MG63 (cell line): ENCODE measurements at regions not wholly inside any gene's neighbourhood (a gene's known extent, or its start where the extent isn't known, plus 50 kb on each side); places are given as distances from the start of the nearest gene placed in this dataset.
"Not testable (repeated sequence)": the region's sequence is repeated elsewhere in the genome, so short reads cannot be mapped to it uniquely, and the experiment has no call there.

ENCODE experiments used
- DNase-seq: peaks from one replicate; pipeline ENCODE4 v3.0.0-alpha.2; 2020
- H3K27me3 ChIP-seq: fragments of 250-450 bp; sonication (Bioruptor Pico); 2 replicates; pipeline ENCODE4 v1.5.1; 2020; ENCODE audit warnings: mild to moderate bottlenecking, moderate library complexity
- H3K36me3 ChIP-seq: fragments of 250-450 bp; sonication (Bioruptor Pico); 2 replicates; pipeline ENCODE4 v1.5.1; 2020; ENCODE audit warnings: mild to moderate bottlenecking, moderate library complexity
- H3K4me3 ChIP-seq: fragments of 250-450 bp; sonication (Bioruptor Pico); 2 replicates; pipeline ENCODE4 v1.5.1; 2020; ENCODE audit warnings: mild to moderate bottlenecking, moderate library complexity
- H3K9me3 ChIP-seq: fragments of 250-450 bp; sonication (Bioruptor Pico); 2 replicates; pipeline ENCODE4 v1.5.1; 2020; ENCODE audit warnings: mild to moderate bottlenecking, moderate library complexity

- H3K9me3 ChIP-seq: no peaks in the 10 kb centered on the region
- no peaks in the 10 kb centered on the region for H3K27me3 ChIP-seq
- DNase-seq: no peak
- H3K4me3 ChIP-seq: no peak overlapping the region
- H3K36me3 ChIP-seq: no peaks in the 10 kb centered on the region
These were observed 210.3 kb downstream of the AMY1C start for GRCh38 chr1:103960045-103960444.

DNA sequence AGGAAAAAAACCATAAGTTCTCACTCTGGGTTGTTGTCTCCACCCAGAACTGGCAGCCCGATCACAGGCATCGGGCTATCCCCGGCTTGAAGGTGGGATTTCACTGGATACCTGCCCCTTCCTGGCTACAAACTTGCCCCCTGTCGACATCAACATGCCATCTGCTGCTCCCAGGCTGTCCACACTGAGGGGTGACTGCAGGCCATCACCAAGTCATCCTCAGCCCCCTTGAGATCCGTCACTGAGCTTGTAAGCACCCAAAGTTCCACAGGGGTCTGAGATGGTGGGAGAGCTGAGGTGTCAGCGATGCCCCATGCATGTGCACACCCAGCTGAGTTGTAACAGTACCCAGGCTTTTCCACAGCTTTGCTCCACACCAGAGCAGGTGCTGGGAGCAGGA, 211.0 kb downstream of the AMY1C start:
- Histone ChIP-seq H3K9me3 (no peaks in the 10 kb centered on the region), H3K36me3 (no peaks in the 10 kb centered on the region), H3K27me3 (no peaks in the 10 kb centered on the region), H3K4me3 (no peak overlapping the region)
- no peak for DNase-seq

- H3K27me3 ChIP-seq: no peaks in the 10 kb centered on the region
- no peak for DNase-seq
These were observed 237.1 kb downstream of the AMY1C start for GRCh38 chr1:103986792-103987191.

GRCh38 chr1:103997631-103998030, 247.9 kb downstream of the AMY1C start:
- Histone ChIP-seq H3K27me3 (no peaks in the 10 kb centered on the region), H3K36me3 (no peaks in the 10 kb centered on the region), H3K9me3 (no peaks in the 10 kb centered on the region), H3K4me3 (no peak overlapping the region)
- no peak for DNase-seq

More at GRCh38 chr1:103986792-103987191, 237.1 kb downstream of the AMY1C start:
- Histone ChIP-seq H3K36me3 (no peaks in the 10 kb centered on the region), H3K4me3 (no peak overlapping the region), H3K9me3 (no peaks in the 10 kb centered on the region)

DNA sequence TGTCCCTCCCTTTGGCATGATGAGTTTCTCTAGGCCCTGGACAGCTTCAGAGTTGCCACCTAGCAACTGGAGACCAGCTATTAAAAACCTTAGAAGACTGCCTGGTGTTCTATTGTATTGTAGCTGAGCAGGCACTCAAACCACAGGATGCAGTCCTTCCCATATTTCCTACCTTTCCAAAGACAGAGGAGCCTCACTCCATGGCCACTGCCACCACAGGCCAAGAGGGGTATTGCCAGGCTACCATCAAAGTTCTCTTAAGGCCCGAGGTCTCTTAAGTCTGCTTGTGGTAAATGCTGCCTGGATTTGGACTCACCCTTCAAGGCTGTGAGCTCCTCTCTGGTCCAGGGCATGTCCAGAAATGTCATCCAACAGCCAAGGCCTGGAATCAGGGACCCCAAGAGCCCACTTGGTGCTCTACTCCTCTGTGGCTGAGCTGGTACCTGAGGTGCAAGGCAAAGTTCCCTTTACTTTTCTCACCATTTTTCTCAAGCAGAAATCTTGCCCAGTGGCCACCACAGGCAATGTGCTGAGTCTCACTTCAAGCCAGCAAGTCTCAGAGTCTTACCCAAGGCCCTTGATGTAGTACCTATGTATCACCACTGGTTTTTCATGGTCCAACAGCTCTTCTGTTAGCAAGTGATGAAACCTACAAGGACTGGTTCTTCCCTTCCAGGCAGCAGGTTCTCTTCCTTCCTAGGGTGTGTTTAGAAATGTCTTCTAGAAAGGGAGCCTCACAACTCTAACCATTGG, 269.4 kb downstream of the AMY1C start:
- Histone ChIP-seq H3K4me3 (no peak overlapping the region), H3K9me3 (no peaks in the 10 kb centered on the region), H3K27me3 (no peaks in the 10 kb centered on the region), H3K36me3 (no peaks in the 10 kb centered on the region)
- DNase-seq: no peak

- H3K4me3 ChIP-seq: no peak overlapping the region
- no peaks in the 10 kb centered on the region for H3K36me3 ChIP-seq
- no peaks in the 10 kb centered on the region for H3K27me3 ChIP-seq
- peak; percentile 17 for DNase-seq
- H3K9me3 ChIP-seq: no peaks in the 10 kb centered on the region
These were observed 270.0 kb downstream of the AMY1C start for GRCh38 chr1:104019675-104020049.

DNA sequence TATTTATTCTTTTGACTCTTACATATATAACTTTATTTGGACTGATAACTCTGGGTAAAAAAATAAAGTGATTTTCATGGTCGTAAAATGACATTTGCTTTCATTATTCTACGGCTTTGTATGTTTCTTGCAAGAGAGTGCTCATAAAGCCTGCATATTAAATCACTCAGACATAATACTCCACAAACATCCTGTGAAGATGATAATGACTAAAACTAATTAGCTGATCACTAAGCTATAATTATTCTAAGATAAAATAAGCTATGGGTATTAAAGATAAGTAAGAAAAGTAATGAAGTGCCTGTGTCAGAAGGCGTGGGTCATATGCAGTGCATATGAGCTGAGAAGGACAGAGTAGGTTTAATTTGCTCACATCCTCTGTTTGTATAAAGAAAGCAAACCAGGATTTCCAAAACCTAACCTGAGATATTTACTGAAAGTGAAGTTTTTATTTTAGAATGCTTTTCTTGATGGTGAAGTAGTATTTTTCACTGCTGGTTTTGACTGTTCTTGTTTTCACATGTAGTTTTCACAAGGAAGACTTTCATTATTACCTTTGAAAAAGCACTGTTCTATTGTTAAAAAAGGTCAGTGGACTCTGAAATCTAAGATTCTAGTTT, 278.8 kb downstream of the AMY1C start:
- Histone ChIP-seq H3K27me3 (no peaks in the 10 kb centered on the region), H3K9me3 (no peaks in the 10 kb centered on the region), H3K36me3 (no peaks in the 10 kb centered on the region), H3K4me3 (no peak overlapping the region)
- DNase-seq: no peak

GRCh38 chr1:104029456-104029970, 279.8 kb downstream of the AMY1C start:
- Histone ChIP-seq H3K36me3 (no peaks in the 10 kb centered on the region), H3K27me3 (no peaks in the 10 kb centered on the region), H3K9me3 (no peaks in the 10 kb centered on the region), H3K4me3 (no peak overlapping the region)
- no peak for DNase-seq

DNA sequence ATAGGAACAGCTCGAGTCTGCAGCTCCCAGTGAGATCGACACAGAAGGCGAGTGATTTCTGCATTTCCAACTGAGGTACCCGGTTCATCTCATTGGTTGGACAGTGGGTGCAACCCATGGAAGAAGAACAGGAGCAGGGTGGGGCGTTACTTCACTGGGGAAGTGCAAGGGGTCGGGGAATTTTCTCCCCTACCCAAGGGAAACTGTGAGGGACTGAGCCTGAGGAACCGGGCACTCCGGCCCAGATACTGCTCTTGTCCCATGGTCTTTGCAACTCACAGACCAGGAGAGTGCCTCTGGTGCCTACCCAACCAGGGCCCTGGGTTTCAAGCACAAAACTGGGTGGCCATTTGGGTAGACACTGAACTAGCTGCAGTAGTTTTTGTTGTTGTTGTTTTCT, 307.1 kb downstream of the AMY1C start:
- H3K9me3 ChIP-seq: no peaks in the 10 kb centered on the region
- no peak for DNase-seq
- no peak overlapping the region for H3K4me3 ChIP-seq
- H3K36me3 ChIP-seq: no peaks in the 10 kb centered on the region
- no peaks in the 10 kb centered on the region for H3K27me3 ChIP-seq

DNA sequence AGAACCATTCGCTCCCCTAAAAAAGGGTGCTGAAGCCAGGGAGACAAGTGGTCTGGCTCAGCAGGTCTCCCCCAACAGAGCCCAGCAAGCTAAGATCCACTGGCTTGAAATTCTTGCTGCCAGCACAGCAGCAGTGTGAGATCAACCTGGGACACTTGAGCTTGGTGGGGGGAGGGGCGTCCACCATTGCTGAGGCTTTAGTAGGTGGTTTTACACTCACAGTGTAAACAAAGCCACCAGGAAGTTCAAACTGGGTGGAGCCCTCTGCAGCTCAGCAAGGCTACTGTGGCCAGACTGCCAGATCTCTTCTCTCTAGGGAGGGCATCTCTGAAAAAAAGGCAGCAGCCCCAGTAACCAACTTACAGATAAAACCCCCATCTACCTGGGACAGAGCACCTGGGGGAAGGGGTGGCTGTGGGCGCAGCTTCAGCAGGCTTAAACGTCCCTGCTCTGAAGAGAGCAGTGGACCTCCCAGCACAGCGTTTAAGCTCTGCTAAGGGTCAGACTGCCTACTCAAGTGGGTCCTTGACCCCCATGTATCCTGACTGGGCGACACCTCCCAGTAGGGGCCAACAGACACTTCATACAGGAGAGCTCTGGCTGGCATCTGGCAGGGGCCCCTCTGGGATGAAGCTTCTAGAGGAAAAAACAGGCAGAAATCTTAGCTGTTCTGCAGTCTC, 307.7 kb downstream of the AMY1C start:
- H3K9me3 ChIP-seq, H3K27me3 ChIP-seq, H3K36me3 ChIP-seq, H3K4me3 ChIP-seq: not testable (repeated sequence)
- peak; percentile 19 for DNase-seq

DNA sequence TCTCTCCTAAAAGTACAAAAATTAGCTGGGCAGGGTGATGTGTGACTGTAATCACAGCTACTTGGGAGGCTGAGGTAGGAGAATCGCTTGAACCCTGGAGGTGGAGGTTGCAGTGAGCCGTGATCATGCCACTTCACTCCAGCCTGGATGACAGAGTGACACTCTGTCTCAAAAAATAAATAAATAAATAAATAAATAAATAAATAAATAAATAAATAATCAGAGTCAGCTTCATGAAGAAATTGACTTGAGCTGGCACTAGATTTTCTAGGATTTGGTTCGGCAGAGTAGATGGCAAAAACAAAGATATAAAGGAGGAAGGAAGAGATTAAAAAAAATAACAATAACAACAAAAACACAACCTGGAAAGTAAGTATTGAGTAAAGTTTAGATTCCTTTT, 311.9 kb downstream of the AMY1C start:
- not testable (repeated sequence) for DNase-seq

GRCh38 chr1:104064399-104064798, 314.7 kb downstream of the AMY1C start:
- H3K27me3 ChIP-seq: no peaks in the 10 kb centered on the region
- no peak overlapping the region for H3K4me3 ChIP-seq
- H3K9me3 ChIP-seq: no peaks in the 10 kb centered on the region
- H3K36me3 ChIP-seq: no peaks in the 10 kb centered on the region
- DNase-seq: peak; percentile 69

More for the DNA sequence above, 311.9 kb downstream of the AMY1C start:
- H3K4me3 ChIP-seq, H3K36me3 ChIP-seq, H3K27me3 ChIP-seq, H3K9me3 ChIP-seq: not testable (repeated sequence)

- no peak overlapping the region for H3K4me3 ChIP-seq
- no peaks in the 10 kb centered on the region for H3K36me3 ChIP-seq
- H3K27me3 ChIP-seq: no peaks in the 10 kb centered on the region
- DNase-seq: no peak
- no peaks in the 10 kb centered on the region for H3K9me3 ChIP-seq
These were observed 323.2 kb downstream of the AMY1C start for GRCh38 chr1:104072915-104073371.

GRCh38 chr1:104073463-104073902, 323.8 kb downstream of the AMY1C start:
- Histone ChIP-seq H3K9me3 (no peaks in the 10 kb centered on the region), H3K4me3 (no peak overlapping the region), H3K27me3 (no peaks in the 10 kb centered on the region), H3K36me3 (no peaks in the 10 kb centered on the region)
- no peak for DNase-seq

- DNase-seq: no peak
- Histone ChIP-seq H3K36me3 (no peaks in the 10 kb centered on the region), H3K27me3 (no peaks in the 10 kb centered on the region), H3K4me3 (no peak overlapping the region), H3K9me3 (no peaks in the 10 kb centered on the region; the same call in 1 of the 2 replicates)
These were observed 332.5 kb downstream of the AMY1C start for GRCh38 chr1:104082221-104082620.

DNA sequence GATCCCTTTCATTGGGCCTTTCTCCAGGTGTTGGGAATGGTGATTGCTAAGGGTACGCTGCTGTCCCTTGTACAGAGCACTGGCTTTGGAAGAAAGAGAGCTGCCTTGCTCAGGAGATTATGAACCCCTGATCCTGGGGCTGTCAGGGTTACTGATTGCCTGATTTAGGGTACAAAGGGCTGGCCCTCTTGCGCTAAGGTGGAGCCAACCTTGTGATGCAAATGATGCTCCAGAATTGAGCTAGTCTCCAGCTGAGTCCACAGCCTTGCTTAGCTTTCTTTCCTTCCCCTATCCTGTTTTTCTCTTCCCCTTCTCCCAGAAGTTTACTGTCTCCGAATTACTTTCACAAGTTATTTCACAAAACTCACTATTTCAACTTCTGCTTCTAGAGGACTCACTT, 334.7 kb downstream of the AMY1C start:
- DNase-seq: no peak
- Histone ChIP-seq H3K27me3 (no peaks in the 10 kb centered on the region), H3K9me3 (no peaks in the 10 kb centered on the region), H3K4me3 (no peak overlapping the region), H3K36me3 (no peaks in the 10 kb centered on the region)

- Histone ChIP-seq H3K9me3 (no peaks in the 10 kb centered on the region), H3K36me3 (no peaks in the 10 kb centered on the region)
- no peak for DNase-seq
These were observed 343.0 kb downstream of the AMY1C start for GRCh38 chr1:104092698-104093097.

More at GRCh38 chr1:104092698-104093097, 343.0 kb downstream of the AMY1C start:
- no peaks in the 10 kb centered on the region for H3K27me3 ChIP-seq
- no peak overlapping the region for H3K4me3 ChIP-seq
